ENCODE measurements at regions not wholly inside any gene's neighbourhood (a gene's known extent, or its start where the extent isn't known, plus 50 kb on each side); places are given as distances from the start of the nearest gene placed in this dataset.

DNA sequence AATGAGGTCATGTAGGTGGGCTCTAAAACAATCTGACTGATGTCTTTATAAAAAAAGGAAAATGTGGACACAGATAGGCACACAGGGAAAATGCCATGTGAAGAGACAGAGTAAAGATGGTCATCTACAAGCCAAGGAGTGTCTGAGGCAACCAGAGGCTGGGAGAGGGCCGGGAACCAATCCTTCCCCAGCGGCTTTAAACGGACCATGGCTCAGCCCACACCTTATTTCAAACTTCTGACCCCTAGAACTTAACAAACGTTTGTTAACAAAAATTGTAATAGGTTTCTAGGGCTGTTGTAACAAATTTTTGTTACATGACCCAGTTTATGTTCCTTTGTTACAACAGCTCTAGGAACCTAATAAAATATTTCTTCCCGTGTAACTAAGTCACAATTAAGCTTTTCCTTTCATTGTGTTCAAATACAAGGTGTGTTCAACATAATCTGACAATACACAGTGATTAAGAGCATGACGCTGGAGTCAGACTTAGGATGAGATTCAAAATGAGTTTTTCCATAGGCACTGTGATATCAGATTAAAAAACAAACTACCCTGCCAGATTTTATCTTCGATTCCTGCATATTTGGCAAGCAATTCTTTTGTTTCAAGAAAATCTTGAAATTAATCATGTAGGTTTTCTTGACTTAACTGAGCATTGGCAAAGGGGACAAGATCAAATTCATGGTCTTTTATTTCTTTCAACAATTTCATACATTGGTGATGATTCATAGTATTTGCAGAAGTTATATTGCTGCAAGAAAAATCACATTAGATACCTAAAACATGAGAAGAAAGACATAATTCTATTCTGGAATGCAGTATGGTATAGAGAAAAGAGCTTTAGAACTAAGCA, 169.5 kb upstream of the RIPOR2 start:
- no peak for DNase-seq (ENCODE audit: extremely low spot score, unreplicated experiment)
- no peaks in the 10 kb centered on the region for H3K27me3 Mint-ChIP-seq
- H3K9me3 Mint-ChIP-seq, result no peaks in the 10 kb centered on the region
- H3K36me3 Mint-ChIP-seq, result no peaks in the 10 kb centered on the region
- no peak overlapping the region for H3K4me3 Mint-ChIP-seq
- TF ChIP-seq, protein P1, sequence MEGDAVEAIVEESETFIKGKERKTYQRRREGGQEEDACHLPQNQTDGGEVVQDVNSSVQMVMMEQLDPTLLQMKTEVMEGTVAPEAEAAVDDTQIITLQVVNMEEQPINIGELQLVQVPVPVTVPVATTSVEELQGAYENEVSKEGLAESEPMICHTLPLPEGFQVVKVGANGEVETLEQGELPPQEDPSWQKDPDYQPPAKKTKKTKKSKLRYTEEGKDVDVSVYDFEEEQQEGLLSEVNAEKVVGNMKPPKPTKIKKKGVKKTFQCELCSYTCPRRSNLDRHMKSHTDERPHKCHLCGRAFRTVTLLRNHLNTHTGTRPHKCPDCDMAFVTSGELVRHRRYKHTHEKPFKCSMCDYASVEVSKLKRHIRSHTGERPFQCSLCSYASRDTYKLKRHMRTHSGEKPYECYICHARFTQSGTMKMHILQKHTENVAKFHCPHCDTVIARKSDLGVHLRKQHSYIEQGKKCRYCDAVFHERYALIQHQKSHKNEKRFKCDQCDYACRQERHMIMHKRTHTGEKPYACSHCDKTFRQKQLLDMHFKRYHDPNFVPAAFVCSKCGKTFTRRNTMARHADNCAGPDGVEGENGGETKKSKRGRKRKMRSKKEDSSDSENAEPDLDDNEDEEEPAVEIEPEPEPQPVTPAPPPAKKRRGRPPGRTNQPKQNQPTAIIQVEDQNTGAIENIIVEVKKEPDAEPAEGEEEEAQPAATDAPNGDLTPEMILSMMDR (conservative IDR thresholded peaks at IDR 0.05), result no peak
- H3K27ac Mint-ChIP-seq, result no peak overlapping the region
- no peaks in the 10 kb centered on the region for H3K4me1 Mint-ChIP-seq (ENCODE audit: unreplicated experiment)

DNA sequence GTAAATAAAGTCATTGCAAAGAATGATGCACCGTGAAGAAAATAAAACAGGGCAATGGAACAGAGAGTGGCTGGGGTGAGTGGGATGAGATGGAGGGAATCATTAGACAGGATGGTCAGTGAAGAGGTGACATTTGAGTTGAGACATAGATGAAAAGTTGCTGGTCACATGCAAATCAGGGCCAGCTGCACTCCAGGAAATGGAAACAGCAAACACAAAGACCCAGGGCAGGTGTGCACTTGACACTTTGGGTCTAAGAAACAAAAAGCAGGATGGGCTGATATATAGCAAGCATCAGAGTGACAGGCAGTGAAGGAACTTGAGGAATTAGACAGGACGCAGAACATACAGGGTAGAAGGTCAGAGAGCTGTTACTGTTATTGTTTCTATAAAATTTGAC, 171.5 kb upstream of the RIPOR2 start:
- DNase-seq (ENCODE audit: extremely low spot score, unreplicated experiment), result no peak
- Mint-ChIP-seq H3K9me3 (no peaks in the 10 kb centered on the region), H3K4me3 (no peak overlapping the region), H3K4me1 (ENCODE audit: unreplicated experiment) (peaks cover under 1% of the 10 kb centered on the region), H3K27me3 (no peaks in the 10 kb centered on the region), H3K27ac (no peak overlapping the region), H3K36me3 (no peaks in the 10 kb centered on the region)
- TF ChIP-seq, protein P1 (conservative IDR thresholded peaks at IDR 0.05), result no peak

DNA sequence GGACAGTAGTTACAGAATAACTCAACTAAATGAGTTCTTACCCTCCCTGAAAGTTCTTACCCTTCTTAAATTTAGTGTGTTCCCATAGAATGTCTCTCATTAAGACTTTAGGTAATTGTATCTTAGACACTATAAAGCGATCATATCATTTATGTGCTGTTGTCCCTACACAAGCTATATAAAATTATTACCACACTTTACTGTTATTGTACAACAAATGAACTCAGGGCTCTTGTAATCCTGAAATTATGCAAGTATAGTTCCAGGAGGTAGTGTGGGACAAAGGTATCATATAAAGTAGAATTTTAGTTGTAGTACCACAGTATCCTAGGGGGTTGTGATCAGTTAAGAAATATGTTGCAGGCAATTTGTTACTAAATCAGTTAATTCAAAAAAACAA, 167.4 kb upstream of the CARMIL1 start:
- DNase-seq (ENCODE audit: extremely low spot score, unreplicated experiment), result no peak
- Mint-ChIP-seq H3K27me3 (no peaks in the 10 kb centered on the region), H3K9me3 (no peaks in the 10 kb centered on the region), H3K27ac (no peak overlapping the region), H3K4me3 (no peak overlapping the region), H3K36me3 (no peaks in the 10 kb centered on the region), H3K4me1 (ENCODE audit: unreplicated experiment) (peaks cover 7% of the 10 kb centered on the region)
- TF ChIP-seq, protein P1 (conservative IDR thresholded peaks at IDR 0.05), result no peak

DNA sequence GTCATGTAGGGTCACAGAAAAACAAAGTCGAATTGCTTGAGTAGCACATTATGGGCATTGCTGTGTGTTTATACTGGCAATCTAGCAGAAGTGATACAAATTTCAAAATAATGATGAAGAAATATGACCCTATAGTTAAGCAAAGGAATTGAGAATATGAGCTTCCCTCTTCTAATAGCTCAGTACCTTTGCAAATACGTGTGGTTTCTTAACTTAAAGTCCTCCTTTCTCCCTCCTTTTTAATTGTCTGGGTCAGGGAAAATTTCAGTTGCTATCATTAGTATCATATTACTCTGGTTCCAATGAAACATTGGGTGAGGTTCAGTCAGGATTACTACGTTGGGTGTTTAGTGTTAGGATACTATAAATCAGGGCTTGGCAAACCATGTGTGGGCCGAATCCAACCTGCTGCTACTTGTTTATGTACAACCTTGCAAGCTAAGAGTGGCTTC, 166.8 kb upstream of the CARMIL1 start:
- H3K4me1 Mint-ChIP-seq (ENCODE audit: unreplicated experiment), result peaks cover 7% of the 10 kb centered on the region

DNA sequence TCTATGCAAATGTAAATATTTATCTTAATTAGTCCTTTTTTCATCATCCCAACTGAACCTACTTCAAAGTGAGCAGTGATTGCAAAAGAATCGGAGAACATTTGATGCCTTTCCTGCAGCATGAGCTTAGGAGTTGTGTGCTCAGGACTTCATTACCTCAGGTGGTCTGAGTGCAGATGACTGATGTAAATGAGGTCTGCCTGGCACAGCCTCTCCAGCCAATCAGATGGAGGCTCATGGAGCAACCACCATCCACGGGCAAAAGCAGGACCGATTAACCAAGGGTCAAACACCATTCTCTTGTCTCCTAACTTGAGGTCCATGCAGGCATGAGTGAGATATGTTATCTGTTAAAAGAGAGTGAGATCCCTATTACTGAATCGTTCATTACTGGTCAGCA, 165.7 kb upstream of the CARMIL1 start:
- Mint-ChIP-seq H3K9me3 (no peaks in the 10 kb centered on the region), H3K36me3 (no peaks in the 10 kb centered on the region), H3K4me1 (ENCODE audit: unreplicated experiment) (peaks cover 7% of the 10 kb centered on the region), H3K27ac (no peak overlapping the region), H3K27me3 (no peaks in the 10 kb centered on the region), H3K4me3 (no peak overlapping the region)
- DNase-seq (ENCODE audit: extremely low spot score, unreplicated experiment), result no peak
- TF ChIP-seq, protein P1 (conservative IDR thresholded peaks at IDR 0.05), result no peak

More for the DNA sequence above, 166.8 kb upstream of the CARMIL1 start:
- Mint-ChIP-seq H3K27me3 (no peaks in the 10 kb centered on the region), H3K36me3 (no peaks in the 10 kb centered on the region), H3K27ac (no peak overlapping the region), H3K4me3 (no peak overlapping the region), H3K9me3 (no peaks in the 10 kb centered on the region)
- TF ChIP-seq, protein P1 (conservative IDR thresholded peaks at IDR 0.05), result no peak
- DNase-seq (ENCODE audit: extremely low spot score, unreplicated experiment), result no peak
